Ishikawa (cell line): ENCODE measurements at regions not wholly inside any gene's neighbourhood (a gene's known extent, or its start where the extent isn't known, plus 50 kb on each side); places are given as distances from the start of the nearest gene placed in this dataset.

ENCODE experiments used
- CEBPB ChIP-seq: IDR thresholded peaks from 2 replicates; pipeline ENCODE4 v1.6.1; 2012
- CREB1 ChIP-seq: IDR thresholded peaks from 2 replicates; pipeline ENCODE4 v1.6.1; 2012; ENCODE audit warnings: low read depth
- EGR1 ChIP-seq: IDR thresholded peaks from 2 replicates; pipeline ENCODE4 v1.6.1; 2012
- EP300 ChIP-seq: IDR thresholded peaks from 2 replicates; pipeline ENCODE4 v1.6.1; 2012; ENCODE audit warnings: borderline replicate concordance
- FOXM1 ChIP-seq: IDR thresholded peaks from 2 replicates; pipeline ENCODE4 v1.6.1; 2012; ENCODE audit warnings: low read depth, borderline replicate concordance
- NFIC ChIP-seq: IDR thresholded peaks from 2 replicates; pipeline ENCODE4 v1.6.1; 2012
- RAD21 ChIP-seq: IDR thresholded peaks from 2 replicates; pipeline ENCODE4 v1.6.1; 2012; ENCODE audit warnings: low read depth
- TAF1 ChIP-seq: IDR thresholded peaks from 2 replicates; pipeline ENCODE4 v1.6.1; 2012; ENCODE audit warnings: low read depth, mild to moderate bottlenecking
- TCF12 ChIP-seq: IDR thresholded peaks from 2 replicates; pipeline ENCODE4 v1.6.1; 2012; ENCODE audit warnings: low read depth
- TEAD4 ChIP-seq: IDR thresholded peaks from 2 replicates; pipeline ENCODE4 v1.6.1; 2012
- YY1 ChIP-seq: IDR thresholded peaks from 2 replicates; pipeline ENCODE4 v1.6.1; 2012; ENCODE audit warnings: low read depth
- ZBTB7A ChIP-seq: IDR thresholded peaks from 2 replicates; pipeline ENCODE4 v1.6.1; 2012; ENCODE audit warnings: low read depth
- TF ChIP-seq, protein P1 (sequence below): IDR thresholded peaks from 2 replicates; pipeline ENCODE4 v1.6.1; 2012; ENCODE audit warnings: low read depth, mild to moderate bottlenecking
- TF ChIP-seq, protein P2 (sequence below): IDR thresholded peaks from 2 replicates; pipeline ENCODE4 v1.6.1; 2012
- TF ChIP-seq, protein P3 (sequence below): IDR thresholded peaks from 2 replicates; pipeline ENCODE4 v1.6.1; 2012

DNA sequence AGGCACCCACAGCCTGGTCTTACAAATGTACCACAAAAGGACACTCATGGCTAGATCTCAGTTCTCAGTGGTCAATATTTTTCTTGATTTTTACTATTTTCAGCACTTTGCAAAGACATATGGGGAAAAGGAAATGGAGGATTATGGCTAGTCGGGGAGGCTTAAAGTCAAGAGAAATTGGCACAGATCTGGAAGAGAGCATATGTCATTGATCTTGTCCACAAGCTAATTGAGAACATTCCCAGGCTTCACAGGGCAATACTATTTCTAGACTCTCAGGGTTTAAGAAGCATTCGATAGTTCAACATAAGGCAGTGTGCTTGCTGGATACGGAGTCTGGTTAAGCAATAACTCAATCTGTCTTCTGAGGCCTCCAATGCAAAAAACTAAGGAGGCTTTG is 285.8 kb downstream of the ZNF608 start:
- no peak for TF ChIP-seq NFIC
- TF ChIP-seq TEAD4: no peak
- no peak for TF ChIP-seq FOXM1
- no peak for TF ChIP-seq CEBPB
- TF ChIP-seq TAF1: no peak
- TF ChIP-seq, protein P1, sequence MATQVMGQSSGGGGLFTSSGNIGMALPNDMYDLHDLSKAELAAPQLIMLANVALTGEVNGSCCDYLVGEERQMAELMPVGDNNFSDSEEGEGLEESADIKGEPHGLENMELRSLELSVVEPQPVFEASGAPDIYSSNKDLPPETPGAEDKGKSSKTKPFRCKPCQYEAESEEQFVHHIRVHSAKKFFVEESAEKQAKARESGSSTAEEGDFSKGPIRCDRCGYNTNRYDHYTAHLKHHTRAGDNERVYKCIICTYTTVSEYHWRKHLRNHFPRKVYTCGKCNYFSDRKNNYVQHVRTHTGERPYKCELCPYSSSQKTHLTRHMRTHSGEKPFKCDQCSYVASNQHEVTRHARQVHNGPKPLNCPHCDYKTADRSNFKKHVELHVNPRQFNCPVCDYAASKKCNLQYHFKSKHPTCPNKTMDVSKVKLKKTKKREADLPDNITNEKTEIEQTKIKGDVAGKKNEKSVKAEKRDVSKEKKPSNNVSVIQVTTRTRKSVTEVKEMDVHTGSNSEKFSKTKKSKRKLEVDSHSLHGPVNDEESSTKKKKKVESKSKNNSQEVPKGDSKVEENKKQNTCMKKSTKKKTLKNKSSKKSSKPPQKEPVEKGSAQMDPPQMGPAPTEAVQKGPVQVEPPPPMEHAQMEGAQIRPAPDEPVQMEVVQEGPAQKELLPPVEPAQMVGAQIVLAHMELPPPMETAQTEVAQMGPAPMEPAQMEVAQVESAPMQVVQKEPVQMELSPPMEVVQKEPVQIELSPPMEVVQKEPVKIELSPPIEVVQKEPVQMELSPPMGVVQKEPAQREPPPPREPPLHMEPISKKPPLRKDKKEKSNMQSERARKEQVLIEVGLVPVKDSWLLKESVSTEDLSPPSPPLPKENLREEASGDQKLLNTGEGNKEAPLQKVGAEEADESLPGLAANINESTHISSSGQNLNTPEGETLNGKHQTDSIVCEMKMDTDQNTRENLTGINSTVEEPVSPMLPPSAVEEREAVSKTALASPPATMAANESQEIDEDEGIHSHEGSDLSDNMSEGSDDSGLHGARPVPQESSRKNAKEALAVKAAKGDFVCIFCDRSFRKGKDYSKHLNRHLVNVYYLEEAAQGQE: no peak
- no peak for TF ChIP-seq YY1
- TF ChIP-seq, protein P2, sequence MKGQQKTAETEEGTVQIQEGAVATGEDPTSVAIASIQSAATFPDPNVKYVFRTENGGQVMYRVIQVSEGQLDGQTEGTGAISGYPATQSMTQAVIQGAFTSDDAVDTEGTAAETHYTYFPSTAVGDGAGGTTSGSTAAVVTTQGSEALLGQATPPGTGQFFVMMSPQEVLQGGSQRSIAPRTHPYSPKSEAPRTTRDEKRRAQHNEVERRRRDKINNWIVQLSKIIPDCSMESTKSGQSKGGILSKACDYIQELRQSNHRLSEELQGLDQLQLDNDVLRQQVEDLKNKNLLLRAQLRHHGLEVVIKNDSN: no peak
- no peak for TF ChIP-seq ZBTB7A
- TF ChIP-seq CREB1: no peak
- TF ChIP-seq RAD21: no peak
- TF ChIP-seq EP300: no peak
- TF ChIP-seq EGR1: no peak
- TF ChIP-seq, protein P3, sequence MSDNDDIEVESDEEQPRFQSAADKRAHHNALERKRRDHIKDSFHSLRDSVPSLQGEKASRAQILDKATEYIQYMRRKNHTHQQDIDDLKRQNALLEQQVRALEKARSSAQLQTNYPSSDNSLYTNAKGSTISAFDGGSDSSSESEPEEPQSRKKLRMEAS: no peak
- no peak for TF ChIP-seq TCF12

DNA sequence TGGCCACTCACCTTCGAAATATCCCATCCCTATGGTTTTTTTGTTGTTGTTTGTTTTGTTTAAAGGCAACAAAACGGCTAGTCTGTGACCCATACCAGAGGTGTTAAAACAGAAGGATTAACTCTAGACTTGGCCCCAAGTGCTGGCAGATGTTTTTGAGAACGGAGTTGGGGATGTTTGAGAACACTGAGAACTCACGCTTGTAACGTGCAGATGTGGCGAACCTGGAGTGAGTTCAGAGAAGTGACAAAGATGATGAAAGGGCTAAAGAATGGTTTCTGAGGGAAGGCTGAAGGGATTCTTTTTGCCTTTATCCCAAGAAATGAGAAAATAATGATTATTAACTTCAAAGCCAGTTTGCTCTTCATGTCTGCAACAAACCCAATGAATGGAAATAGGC is 286.5 kb downstream of the ZNF608 start:
- TF ChIP-seq FOXM1 (no peak), ZBTB7A (no peak)
- TF ChIP-seq, protein P1: no peak

DNA sequence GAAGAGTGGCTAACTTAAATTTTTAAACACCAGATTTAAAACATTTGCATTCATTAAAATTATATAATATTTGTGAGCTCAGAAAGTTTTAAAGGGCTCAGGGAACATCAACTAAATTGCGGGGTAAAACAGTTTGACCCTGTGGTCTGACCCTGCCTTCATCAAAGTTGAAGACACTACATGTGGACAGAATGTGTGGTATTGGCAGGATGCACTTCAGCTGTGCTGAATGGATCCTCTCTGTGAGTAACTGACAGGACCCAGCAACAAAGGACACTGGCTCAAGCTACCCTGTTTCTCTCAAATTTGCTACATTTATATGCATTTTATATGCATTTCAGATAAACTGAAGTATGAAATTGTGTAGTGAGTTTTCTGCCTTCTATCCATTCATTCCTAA is 288.5 kb downstream of the ZNF608 start:
- TF ChIP-seq, protein P1: no peak
- TF ChIP-seq TEAD4 (no peak), EGR1 (no peak), CREB1 (no peak), RAD21 (no peak), YY1 (no peak), ZBTB7A (no peak)

DNA sequence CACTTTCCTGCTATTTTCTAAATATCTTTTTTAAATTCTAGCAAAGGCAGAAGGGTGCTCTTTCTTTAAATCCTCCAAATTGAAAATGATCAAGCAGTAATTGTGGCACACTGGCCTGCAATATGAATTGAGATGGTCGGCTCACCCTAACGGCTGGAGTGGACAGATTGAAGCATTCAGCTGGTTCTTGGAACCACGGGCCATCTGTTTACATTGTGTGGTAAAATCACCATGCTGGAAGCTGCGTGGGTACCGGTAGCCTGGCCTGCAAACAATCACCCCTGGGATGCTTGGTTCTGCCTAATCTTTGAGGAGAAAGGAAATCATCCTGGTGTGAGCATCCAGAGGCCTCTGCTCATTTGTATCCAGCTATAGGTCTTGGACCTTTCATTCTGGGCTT is 289.3 kb downstream of the ZNF608 start:
- TF ChIP-seq TEAD4 (no peak), FOXM1 (no peak), NFIC (no peak), CREB1 (no peak), TCF12 (no peak)

DNA sequence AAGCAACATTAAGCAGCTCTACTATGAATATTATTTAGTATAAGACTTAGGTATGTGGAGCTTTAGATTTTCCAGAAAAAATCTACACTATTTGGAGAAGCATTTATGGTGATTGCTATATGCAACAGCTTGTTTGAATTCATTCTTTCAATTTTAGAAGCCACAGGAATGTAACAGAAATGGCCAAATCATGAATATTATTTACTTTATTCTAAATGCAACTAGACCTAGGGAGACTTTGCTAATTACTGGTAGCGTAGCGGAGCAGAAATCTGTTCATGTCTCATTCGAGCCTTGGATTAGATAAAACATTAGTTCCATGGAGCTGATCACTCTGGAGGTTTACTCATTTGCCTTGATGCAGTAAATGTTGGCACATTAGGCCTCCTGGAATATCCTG is 290.2 kb downstream of the ZNF608 start:
- no peak for TF ChIP-seq FOXM1
- no peak for TF ChIP-seq CREB1
- TF ChIP-seq, protein P3: no peak
- TF ChIP-seq ZBTB7A: no peak
- TF ChIP-seq TAF1: no peak
- TF ChIP-seq, protein P1: no peak
- TF ChIP-seq YY1: no peak
- TF ChIP-seq, protein P2: no peak
- TF ChIP-seq CEBPB: no peak
- no peak for TF ChIP-seq TEAD4
- TF ChIP-seq TCF12: no peak
- no peak for TF ChIP-seq RAD21
